ENCODE measurements at regions not wholly inside any gene's neighbourhood (a gene's known extent, or its start where the extent isn't known, plus 50 kb on each side); places are given as distances from the start of the nearest gene placed in this dataset.
A peak's percentile ranks its signal among the peaks of the same experiment; 100 is the strongest.

DNA sequence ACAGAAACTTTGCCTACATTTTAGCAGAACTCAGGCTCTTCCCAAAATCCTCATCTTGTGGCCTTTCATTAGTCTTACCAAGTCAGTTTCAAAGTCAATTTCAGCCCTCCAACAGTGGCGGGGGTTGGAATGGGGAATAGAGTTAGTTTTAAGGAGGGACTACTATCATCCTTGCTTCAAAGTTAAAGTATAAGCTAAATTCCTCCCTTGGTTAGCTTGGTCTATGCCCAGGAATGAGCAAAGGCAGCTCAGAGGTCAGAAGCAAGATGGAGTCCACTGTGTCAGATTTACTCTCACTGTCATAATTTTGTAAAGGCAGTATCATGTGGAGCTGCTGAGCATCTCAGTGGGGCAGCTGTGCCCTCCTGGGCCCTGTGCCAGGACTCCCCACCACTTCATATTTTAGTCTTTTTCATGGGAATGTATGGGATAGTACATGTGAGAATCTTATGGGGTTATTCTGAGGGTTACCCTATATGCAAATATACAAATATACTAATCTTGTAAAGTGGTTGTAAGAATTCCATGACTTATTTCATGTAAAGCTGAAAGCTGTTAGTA lies 145.2 kb upstream of the MMADHC start:
- H3K9ac ChIP-seq (ENCODE audit: low read length): peak overlapping the region; percentile 74
- TF ChIP-seq EZH2 (IDR thresholded peaks at IDR 0.05; ENCODE audit: low read length, unreplicated experiment) (no peak), EZH2phosphoT487 (IDR thresholded peaks at IDR 0.05; ENCODE audit: borderline replicate concordance, low read length) (no peak), CTCF (conservative IDR thresholded peaks at IDR 0.05; ENCODE audit: low read depth, low read length) (no peak)
- ATAC-seq (peak; percentile 14), DNase-seq (no peak)
- BruUV-seq (replicated peaks): no TSS peak
- CTCF ChIA-PET: no interaction called here
- H2AFZ ChIP-seq (ENCODE audit: low read length): peak overlapping the region; percentile 23
- no peaks in the 10 kb centered on the region for H4K20me1 ChIP-seq (ENCODE audit: low read length)
- H3K36me3 ChIP-seq (ENCODE audit: low read depth, low read length): peaks cover 7% of the 10 kb centered on the region; the same call in 1 of the 2 replicates
- POLR2A ChIA-PET (ENCODE audit: unreplicated experiment): interaction anchor here (0.6 kb wide), 1 partner anchor 116 kb away, joined by 4 read pairs; no protein-coding TSS in a partner anchor
- H3K4me1 ChIP-seq (ENCODE audit: insufficient read depth, low read length): peaks cover 42% of the 10 kb centered on the region
- H3K27me3 ChIP-seq (ENCODE audit: low read length): no peaks in the 10 kb centered on the region
- peak overlapping the region; percentile 49 for H3K4me2 ChIP-seq (ENCODE audit: low read length)
- peaks cover 6% of the 10 kb centered on the region for H3F3A ChIP-seq (ENCODE audit: low read length, unreplicated experiment)
- peak overlapping the region; percentile 97 for H3K27ac ChIP-seq (ENCODE audit: low read length)
- H3K9me2 ChIP-seq (replicated peaks; ENCODE audit: low read length): no peaks in the 10 kb centered on the region
- H3K9me3 ChIP-seq (ENCODE audit: low read length): peaks cover 6% of the 10 kb centered on the region; the same call in 1 of the 2 replicates
- intact Hi-C loops (cut with micrococcal nuclease): loop anchor here (5.0 to 10.0 kb wide), 2 partner anchors 34 to 752 kb away; partner anchors contain the start of gene RND3
- H3K79me2 ChIP-seq (ENCODE audit: low read length): no peaks in the 10 kb centered on the region
- H3K4me3 ChIP-seq (ENCODE audit: low read length): no peak overlapping the region

DNA sequence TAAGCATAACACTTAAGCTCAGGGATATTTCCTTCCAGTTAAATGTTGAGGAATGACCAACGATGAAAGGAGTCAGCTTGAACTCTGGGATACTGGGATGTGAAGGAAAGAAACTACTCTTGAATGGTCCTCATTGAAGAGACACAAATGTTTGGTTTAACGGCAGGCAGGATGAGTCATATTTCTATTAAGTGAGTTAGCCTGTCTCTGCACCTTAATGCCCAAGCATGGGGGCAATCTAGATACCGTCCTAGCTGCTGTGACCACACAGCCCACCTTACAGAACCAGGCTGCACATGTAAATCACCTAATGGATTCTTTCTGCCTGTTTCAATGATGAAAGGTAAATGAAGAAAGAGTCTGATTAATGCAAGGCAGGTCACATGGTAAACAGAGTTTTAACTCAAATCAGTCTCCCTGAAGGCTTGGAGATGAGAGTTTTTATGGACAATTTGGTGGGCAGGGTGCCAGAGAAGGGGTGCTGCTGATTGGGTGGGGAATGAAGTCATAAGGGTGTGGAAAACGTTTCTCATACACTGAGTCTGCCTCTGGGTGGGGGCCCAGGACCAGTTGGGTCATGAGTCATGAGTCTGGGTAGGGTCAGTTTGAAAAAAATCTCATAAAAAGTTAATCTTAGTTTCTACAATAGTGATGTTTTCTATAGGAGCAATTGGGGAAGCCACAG lies 144.6 kb upstream of the MMADHC start:
- CTCF ChIA-PET: no interaction called here
- Histone ChIP-seq H3K9ac (ENCODE audit: low read length) (peak overlapping the region; percentile 74), H3K27me3 (ENCODE audit: low read length) (no peaks in the 10 kb centered on the region), H3K4me1 (ENCODE audit: insufficient read depth, low read length) (peaks cover 42% of the 10 kb centered on the region), H3K36me3 (ENCODE audit: low read depth, low read length) (peaks cover 7% of the 10 kb centered on the region; the same call in 1 of the 2 replicates), H3F3A (ENCODE audit: low read length, unreplicated experiment) (peaks cover 6% of the 10 kb centered on the region), H3K27ac (ENCODE audit: low read length) (peak overlapping the region; percentile 97), H2AFZ (ENCODE audit: low read length) (peak overlapping the region; percentile 50), H3K4me2 (ENCODE audit: low read length) (peak overlapping the region; percentile 54), H4K20me1 (ENCODE audit: low read length) (no peaks in the 10 kb centered on the region), H3K4me3 (ENCODE audit: low read length) (peak overlapping the region; percentile 12; the same call in 1 of the 2 replicates), H3K9me3 (ENCODE audit: low read length) (peaks cover 6% of the 10 kb centered on the region; the same call in 1 of the 2 replicates), H3K79me2 (ENCODE audit: low read length) (no peaks in the 10 kb centered on the region), H3K9me2 (replicated peaks; ENCODE audit: low read length) (no peaks in the 10 kb centered on the region)
- intact Hi-C loops (cut with micrococcal nuclease): loop anchor here (5.0 to 10.0 kb wide), 2 partner anchors 35 to 753 kb away; partner anchors contain the start of gene RND3
- BruUV-seq (replicated peaks): TSS peak; percentile 97
- ATAC-seq (peak; percentile 76), DNase-seq (peak; percentile 98)
- TF ChIP-seq EZH2phosphoT487 (IDR thresholded peaks at IDR 0.05; ENCODE audit: borderline replicate concordance, low read length): no peak
- TF ChIP-seq EZH2 (IDR thresholded peaks at IDR 0.05; ENCODE audit: low read length, unreplicated experiment): no peak
- TF ChIP-seq CTCF (conservative IDR thresholded peaks at IDR 0.05; ENCODE audit: low read depth, low read length): no peak
- POLR2A ChIA-PET (ENCODE audit: unreplicated experiment): no interaction called here

Measured in PC-3 (cell line).